Stomach (tissue), 4 donors: ENCODE measurements at regions not wholly inside any gene's neighbourhood (a gene's known extent, or its start where the extent isn't known, plus 50 kb on each side); places are given as distances from the start of the nearest gene placed in this dataset.

Experiments
- CTCF ChIP-seq, 7 experiments: fragments of 450-650 bp in 4 of 7; fragments of 200-600 bp in 3 of 7; sonication (generic) in 3 of 7; IDR thresholded peaks; one replicate each; pipeline ENCODE4 v1.5.1; 2016 to 2019; ENCODE audit warnings: antibody characterized with exemption in 7 of 7, control low read depth in 2 of 7, mild to moderate bottlenecking in 1 of 7
- POLR2A ChIP-seq, 4 donors: fragments of 450-650 bp; IDR thresholded peaks; one replicate each; pipeline ENCODE4 v1.6.1; 2016; ENCODE audit warnings: antibody characterized with exemption in 4 of 4, control low read depth in 2 of 4, mild to moderate bottlenecking in 1 of 4, moderate library complexity in 1 of 4

- no peak for TF ChIP-seq POLR2A (IDR thresholded peaks at IDR 0.05)
- no peak for TF ChIP-seq CTCF (IDR thresholded peaks at IDR 0.05)
These were observed 127.0 kb upstream of the AHR start for GRCh38 chr7:17171427-17171826.
